Spleen (tissue), 11 donors: ENCODE measurements at regions not wholly inside any gene's neighbourhood (a gene's known extent, or its start where the extent isn't known, plus 50 kb on each side); places are given as distances from the start of the nearest gene placed in this dataset.

Experiments
- DNase-seq: peaks from one replicate; pipeline ENCODE4 v3.0.0-alpha.2; 2020
- H3K27ac ChIP-seq, 8 donors: fragments of 200-600 bp; sonication (generic) in 7 of 8; 1 replicate in 4 of 8; 2 replicates in 4 of 8; pipeline versions ENCODE4 v1.5.0 to v1.8.0; 2016 to 2021; ENCODE audit warnings: inconsistent platforms in 4 of 8, mild to moderate bottlenecking in 4 of 8, moderate library complexity in 1 of 8
- H3K27me3 ChIP-seq, 7 donors: fragments of 200-600 bp; sonication (generic) in 6 of 7; replicated peaks in 1 of 7; 1 replicate in 4 of 7; 2 replicates in 3 of 7; pipeline versions ENCODE4 v1.5.0 to v1.8.0; 2016 to 2021; ENCODE audit warnings: inconsistent platforms in 3 of 7, mild to moderate bottlenecking in 1 of 7
- H3K36me3 ChIP-seq, 6 donors: fragments of 200-600 bp; sonication (generic) in 5 of 6; 1 replicate in 4 of 6; 2 replicates in 2 of 6; pipeline versions ENCODE4 v1.5.0 to v1.8.0; 2016 to 2021; ENCODE audit warnings: inconsistent platforms in 2 of 6
- H3K4me1 ChIP-seq, 6 donors: fragments of 200-600 bp; sonication (generic) in 5 of 6; 1 replicate in 3 of 6; 2 replicates in 3 of 6; pipeline versions ENCODE4 v1.5.0 to v1.8.0; 2016 to 2021; ENCODE audit warnings: inconsistent platforms in 3 of 6
- H3K4me3 ChIP-seq, 8 donors: fragments of 200-600 bp; sonication (generic) in 7 of 8; 1 replicate in 4 of 8; 2 replicates in 4 of 8; pipeline versions ENCODE4 v1.5.0 to v1.8.0; 2016 to 2021; ENCODE audit warnings: inconsistent platforms in 4 of 8, mild to moderate bottlenecking in 4 of 8, moderate library complexity in 2 of 8
- H3K9me3 ChIP-seq, 8 donors: fragments of 200-600 bp; sonication (generic) in 7 of 8; 1 replicate in 4 of 8; 2 replicates in 4 of 8; pipeline versions ENCODE4 v1.5.0 to v1.8.0; 2016 to 2021; ENCODE audit warnings: inconsistent platforms in 4 of 8
- POLR2A ChIP-seq, 3 donors: fragments of 450-650 bp; IDR thresholded peaks; one replicate each; pipeline ENCODE4 v1.5.1; 2017; ENCODE audit warnings: antibody characterized with exemption in 3 of 3, mild to moderate bottlenecking in 1 of 3
- POLR2AphosphoS5 ChIP-seq, 3 donors: sonication (generic); formaldehyde crosslinking; IDR thresholded peaks; one replicate each; pipeline ENCODE4 v1.5.1; 2017; ENCODE audit warnings: antibody characterized with exemption in 3 of 3
- WGBS, 5 donors: extraction: QIAGEN DNeasy Blood & Tissue Kit in 3 of 5; methylation state at CpG; one replicate each; pipeline versions ENCODE4 v1.1.5 to v1.1.7; 2013 to 2018; 5-methylcytosine and 5-hydroxymethylcytosine counted together
- intact Hi-C: fragments of 100-400 bp; cut with DNase I; formaldehyde crosslinking; loops from one replicate; pipeline ENCODE4 v1.15.0; 2023; ENCODE audit warnings: low total_unique reads
- TF ChIP-seq, protein P1 (sequence below), 11 experiments: fragments of 200-600 bp in 7 of 11; fragments of 450-650 bp in 4 of 11; sonication (generic) in 4 of 11; IDR thresholded peaks in 8 of 11; conservative IDR thresholded peaks in 3 of 11; 1 replicate in 7 of 11; 2 replicates in 4 of 11; pipeline versions ENCODE4 v1.4.0 to v1.8.0; 2016 to 2021; ENCODE audit warnings: antibody characterized with exemption in 11 of 11, inconsistent platforms in 4 of 11, mild to moderate bottlenecking in 1 of 11
- donor health status: healthy with polysubstance abuse.
- donor health status: DM: no; HTN: no; CAD: no; lungs with moderate emphysema.
- donor health status: DM: no; HTN: no; CAD: no.
- donor health status: Bipolar disorder and iron deficiency.
- donor health status: healthy.
- donor health status: DM: no; HTN: no; CAD: no.
- donor health status: DM: yes; HTN: yes; CAD: no.

- TF ChIP-seq POLR2A (IDR thresholded peaks at IDR 0.05) = no peak
- TF ChIP-seq, protein P1, sequence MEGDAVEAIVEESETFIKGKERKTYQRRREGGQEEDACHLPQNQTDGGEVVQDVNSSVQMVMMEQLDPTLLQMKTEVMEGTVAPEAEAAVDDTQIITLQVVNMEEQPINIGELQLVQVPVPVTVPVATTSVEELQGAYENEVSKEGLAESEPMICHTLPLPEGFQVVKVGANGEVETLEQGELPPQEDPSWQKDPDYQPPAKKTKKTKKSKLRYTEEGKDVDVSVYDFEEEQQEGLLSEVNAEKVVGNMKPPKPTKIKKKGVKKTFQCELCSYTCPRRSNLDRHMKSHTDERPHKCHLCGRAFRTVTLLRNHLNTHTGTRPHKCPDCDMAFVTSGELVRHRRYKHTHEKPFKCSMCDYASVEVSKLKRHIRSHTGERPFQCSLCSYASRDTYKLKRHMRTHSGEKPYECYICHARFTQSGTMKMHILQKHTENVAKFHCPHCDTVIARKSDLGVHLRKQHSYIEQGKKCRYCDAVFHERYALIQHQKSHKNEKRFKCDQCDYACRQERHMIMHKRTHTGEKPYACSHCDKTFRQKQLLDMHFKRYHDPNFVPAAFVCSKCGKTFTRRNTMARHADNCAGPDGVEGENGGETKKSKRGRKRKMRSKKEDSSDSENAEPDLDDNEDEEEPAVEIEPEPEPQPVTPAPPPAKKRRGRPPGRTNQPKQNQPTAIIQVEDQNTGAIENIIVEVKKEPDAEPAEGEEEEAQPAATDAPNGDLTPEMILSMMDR (IDR thresholded peaks at IDR 0.05 in 8 of 11, conservative IDR thresholded peaks at IDR 0.05 in 3 of 11) = no peak
- no peak for TF ChIP-seq POLR2AphosphoS5 (IDR thresholded peaks at IDR 0.05)
- no peak for DNase-seq
- WGBS, 5 donors = 27 to 51% (median 45%) methylated on average over 3 of the region's 3 CpGs
- H3K4me3 ChIP-seq = no peak overlapping the region
- no peaks in the 10 kb centered on the region for H3K27me3 ChIP-seq
- no peaks in the 10 kb centered on the region for H3K36me3 ChIP-seq
- H3K9me3 ChIP-seq = peaks cover 0 to 18% (median 10%) of the 10 kb centered on the region in 8 donors
- no peaks in the 10 kb centered on the region for H3K4me1 ChIP-seq
- no peak overlapping the region for H3K27ac ChIP-seq
- intact Hi-C loops = no loop called here
Observed at GRCh38 chr18:51370996-51371395, 173.5 kb upstream of the MEX3C start.

DNA sequence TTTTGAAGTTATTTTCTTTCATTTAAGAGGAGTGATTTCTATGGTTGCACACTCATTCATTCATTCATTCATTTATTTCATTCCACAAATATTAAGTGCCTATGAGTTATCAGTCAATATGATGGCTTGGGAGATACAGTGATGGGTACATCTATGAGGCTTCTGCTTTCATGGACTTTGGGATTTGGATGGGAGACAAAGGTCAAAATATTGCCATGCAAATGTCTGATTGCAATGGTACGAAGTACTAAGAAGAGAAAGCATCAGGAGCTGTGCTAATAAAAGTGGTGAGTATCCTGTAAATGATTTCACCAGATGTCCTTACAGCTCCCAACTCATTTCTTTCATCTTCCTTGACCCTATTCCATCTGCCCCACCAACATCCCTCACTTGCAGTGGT is 174.4 kb upstream of the MEX3C start:
- Histone ChIP-seq H3K27me3 (no peaks in the 10 kb centered on the region), H3K9me3 (peaks cover 0 to 18% (median 10%) of the 10 kb centered on the region in 8 donors), H3K27ac (no peak overlapping the region), H3K4me1 (no peaks in the 10 kb centered on the region), H3K36me3 (no peaks in the 10 kb centered on the region), H3K4me3 (no peak overlapping the region)
- intact Hi-C loops = no loop called here
- WGBS, 5 donors = 78 to 86% (median 85%) methylated on average over 1 of the region's 1 CpG
- DNase-seq = no peak
- TF ChIP-seq POLR2AphosphoS5 (IDR thresholded peaks at IDR 0.05) (no peak), POLR2A (IDR thresholded peaks at IDR 0.05) (no peak)
- TF ChIP-seq, protein P1 (IDR thresholded peaks at IDR 0.05 in 8 of 11, conservative IDR thresholded peaks at IDR 0.05 in 3 of 11) = no peak

DNA sequence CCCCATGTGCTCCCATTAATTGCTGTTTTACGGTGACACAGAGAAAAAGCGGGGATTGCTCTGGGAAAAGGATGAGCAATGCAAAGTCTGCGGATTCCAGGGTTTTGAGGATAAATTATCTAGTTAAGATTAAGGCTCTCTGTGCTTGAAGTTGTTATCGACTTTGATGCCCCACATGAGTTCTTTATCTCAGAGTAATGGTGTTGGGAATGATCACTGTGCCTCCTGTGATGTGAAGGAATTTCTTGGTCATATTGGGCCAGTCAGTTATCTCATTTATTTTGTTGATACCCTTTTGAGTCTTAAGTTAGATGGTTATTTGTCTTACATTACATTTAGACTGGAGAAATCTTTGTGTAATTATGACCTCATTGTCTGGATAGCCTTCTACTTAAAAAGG is 184.6 kb upstream of the MEX3C start:
- DNase-seq = no peak
- H3K9me3 ChIP-seq = no peaks in the 10 kb centered on the region
- no peak overlapping the region for H3K27ac ChIP-seq
- no peak overlapping the region for H3K4me3 ChIP-seq
- no peaks in the 10 kb centered on the region for H3K4me1 ChIP-seq
- TF ChIP-seq POLR2A (IDR thresholded peaks at IDR 0.05) = no peak
- TF ChIP-seq, protein P1 (IDR thresholded peaks at IDR 0.05 in 8 of 11, conservative IDR thresholded peaks at IDR 0.05 in 3 of 11) = no peak
- TF ChIP-seq POLR2AphosphoS5 (IDR thresholded peaks at IDR 0.05) = no peak
- H3K36me3 ChIP-seq = no peaks in the 10 kb centered on the region
- intact Hi-C loops = no loop called here
- WGBS, 5 donors = 86 to 94% (median 92%) methylated on average over 4 of the region's 4 CpGs
- no peaks in the 10 kb centered on the region for H3K27me3 ChIP-seq

DNA sequence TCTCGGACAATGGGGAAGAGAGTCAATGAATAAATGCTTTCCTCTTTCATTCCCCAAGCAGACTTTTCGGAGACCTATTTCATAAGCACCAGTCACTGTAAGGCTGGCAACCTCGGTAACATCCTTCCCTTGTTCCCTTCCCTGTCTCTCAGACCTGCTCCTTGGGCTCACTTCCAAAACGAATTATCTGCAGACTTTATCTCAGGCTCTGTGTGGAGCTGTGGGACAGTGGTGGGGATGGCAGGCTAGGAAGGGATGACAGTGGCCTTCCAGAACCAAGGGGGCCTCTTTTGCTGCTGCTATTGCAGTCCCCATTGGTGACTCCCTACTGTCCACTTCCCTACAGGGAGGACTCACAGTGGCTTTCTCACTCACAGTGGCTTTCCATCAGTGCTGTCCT is 185.6 kb upstream of the MEX3C start:
- Histone ChIP-seq H3K27ac (no peak overlapping the region), H3K27me3 (no peaks in the 10 kb centered on the region), H3K36me3 (no peaks in the 10 kb centered on the region), H3K9me3 (no peaks in the 10 kb centered on the region), H3K4me1 (no peaks in the 10 kb centered on the region), H3K4me3 (no peak overlapping the region)
- no peak for TF ChIP-seq POLR2AphosphoS5 (IDR thresholded peaks at IDR 0.05)
- TF ChIP-seq, protein P1 (IDR thresholded peaks at IDR 0.05 in 8 of 11, conservative IDR thresholded peaks at IDR 0.05 in 3 of 11) = no peak
- no peak for TF ChIP-seq POLR2A (IDR thresholded peaks at IDR 0.05)
- 66 to 83% (median 73%) methylated on average over 4 of the region's 4 CpGs for WGBS, 5 donors
- DNase-seq = no peak
- intact Hi-C loops = no loop called here
